ENCODE measurements at regions not wholly inside any gene's neighbourhood (a gene's known extent, or its start where the extent isn't known, plus 50 kb on each side); places are given as distances from the start of the nearest gene placed in this dataset.
A peak's percentile ranks its signal among the peaks of the same experiment; 100 is the strongest.

DNA sequence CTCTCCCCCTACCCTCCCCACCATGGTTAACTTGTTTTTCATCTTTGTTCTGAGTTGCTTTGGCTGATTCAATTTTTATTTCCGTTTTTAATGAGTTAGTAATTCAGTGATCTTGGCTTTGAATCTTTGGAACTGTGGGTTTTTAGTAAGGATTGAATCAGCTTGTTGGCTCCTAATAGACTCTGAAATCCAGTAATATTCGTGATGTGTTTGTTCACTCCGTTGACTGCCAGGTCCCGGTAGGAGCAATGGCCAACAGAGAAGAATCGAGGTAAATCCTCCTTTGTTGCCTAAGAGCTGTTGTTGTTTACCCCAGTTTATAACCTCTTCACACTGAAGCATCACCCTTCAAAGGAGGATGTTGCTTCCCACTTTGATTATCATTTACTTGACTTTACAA is 92.7 kb downstream of the PCSK1 start:
- peak overlapping the region; percentile 76; the same call in 1 of the 2 replicates for H3K27ac ChIP-seq
- TF ChIP-seq, protein P1, sequence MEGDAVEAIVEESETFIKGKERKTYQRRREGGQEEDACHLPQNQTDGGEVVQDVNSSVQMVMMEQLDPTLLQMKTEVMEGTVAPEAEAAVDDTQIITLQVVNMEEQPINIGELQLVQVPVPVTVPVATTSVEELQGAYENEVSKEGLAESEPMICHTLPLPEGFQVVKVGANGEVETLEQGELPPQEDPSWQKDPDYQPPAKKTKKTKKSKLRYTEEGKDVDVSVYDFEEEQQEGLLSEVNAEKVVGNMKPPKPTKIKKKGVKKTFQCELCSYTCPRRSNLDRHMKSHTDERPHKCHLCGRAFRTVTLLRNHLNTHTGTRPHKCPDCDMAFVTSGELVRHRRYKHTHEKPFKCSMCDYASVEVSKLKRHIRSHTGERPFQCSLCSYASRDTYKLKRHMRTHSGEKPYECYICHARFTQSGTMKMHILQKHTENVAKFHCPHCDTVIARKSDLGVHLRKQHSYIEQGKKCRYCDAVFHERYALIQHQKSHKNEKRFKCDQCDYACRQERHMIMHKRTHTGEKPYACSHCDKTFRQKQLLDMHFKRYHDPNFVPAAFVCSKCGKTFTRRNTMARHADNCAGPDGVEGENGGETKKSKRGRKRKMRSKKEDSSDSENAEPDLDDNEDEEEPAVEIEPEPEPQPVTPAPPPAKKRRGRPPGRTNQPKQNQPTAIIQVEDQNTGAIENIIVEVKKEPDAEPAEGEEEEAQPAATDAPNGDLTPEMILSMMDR (conservative IDR thresholded peaks at IDR 0.05) = no peak
- TF ChIP-seq ZFX (IDR thresholded peaks at IDR 0.05) = no peak

DNA sequence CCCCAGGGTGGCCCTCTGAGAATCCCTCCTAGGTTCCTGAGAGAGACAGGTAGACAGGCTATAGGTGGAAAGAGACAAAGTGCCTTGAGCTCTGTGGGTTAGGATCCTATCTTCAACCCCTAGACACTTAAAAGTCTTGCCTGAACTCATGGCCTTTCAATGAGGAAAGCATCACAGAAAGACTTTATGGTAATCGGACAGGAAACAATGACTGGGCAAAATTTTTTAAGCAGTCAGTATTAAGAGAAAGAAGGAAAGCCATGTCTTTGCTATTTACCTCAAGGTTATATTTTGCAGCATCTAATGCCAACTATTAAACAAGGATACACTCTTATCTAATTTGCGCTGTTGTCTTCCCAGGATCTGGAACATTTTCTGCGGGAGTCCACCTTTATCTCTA is 93.2 kb downstream of the PCSK1 start:
- H3K27ac ChIP-seq = peak overlapping the region; percentile 76; the same call in 1 of the 2 replicates
- no peak for TF ChIP-seq ZFX (IDR thresholded peaks at IDR 0.05)
- TF ChIP-seq, protein P1 (conservative IDR thresholded peaks at IDR 0.05) = no peak

DNA sequence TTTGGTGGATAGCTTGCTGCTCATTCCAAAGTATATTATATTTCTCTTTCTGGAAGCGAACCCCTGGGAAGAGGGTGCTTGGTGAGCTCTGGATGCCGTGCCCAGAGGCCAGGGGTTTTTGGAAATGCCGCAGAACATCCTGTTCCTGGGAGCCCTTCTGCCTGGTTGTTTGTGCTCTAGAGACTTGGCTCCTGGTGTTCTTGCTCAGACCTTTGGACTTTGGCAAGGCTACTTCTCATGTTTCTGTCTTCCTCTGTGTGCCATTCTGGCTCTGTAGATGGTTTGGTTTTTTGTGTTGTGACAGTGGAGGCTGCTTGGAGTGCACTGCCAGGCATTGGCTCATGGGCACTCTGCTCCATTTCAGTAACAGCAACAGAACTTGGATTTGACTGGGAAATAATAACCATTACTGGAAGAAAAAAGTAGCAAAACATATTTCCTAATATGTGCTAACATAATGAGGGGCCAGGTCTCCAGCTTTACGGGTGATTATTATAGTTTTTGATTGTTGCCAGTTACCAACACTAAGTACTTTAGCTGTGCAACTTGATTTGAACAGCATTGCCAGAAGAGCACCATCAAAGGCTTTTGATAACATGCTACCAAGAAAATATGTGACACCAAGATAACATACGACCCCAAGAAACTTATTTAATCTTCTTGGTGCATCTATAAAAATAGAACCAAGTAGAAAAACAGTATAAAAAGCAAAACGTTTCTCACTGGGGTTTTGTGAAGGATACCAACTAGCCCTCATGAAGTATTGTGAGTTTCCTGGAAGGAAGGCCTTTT is 94.2 kb downstream of the PCSK1 start:
- TF ChIP-seq ZFX (IDR thresholded peaks at IDR 0.05) = no peak
- TF ChIP-seq, protein P1 (conservative IDR thresholded peaks at IDR 0.05) = no peak
- H3K27ac ChIP-seq = peak overlapping the region; percentile 46

DNA sequence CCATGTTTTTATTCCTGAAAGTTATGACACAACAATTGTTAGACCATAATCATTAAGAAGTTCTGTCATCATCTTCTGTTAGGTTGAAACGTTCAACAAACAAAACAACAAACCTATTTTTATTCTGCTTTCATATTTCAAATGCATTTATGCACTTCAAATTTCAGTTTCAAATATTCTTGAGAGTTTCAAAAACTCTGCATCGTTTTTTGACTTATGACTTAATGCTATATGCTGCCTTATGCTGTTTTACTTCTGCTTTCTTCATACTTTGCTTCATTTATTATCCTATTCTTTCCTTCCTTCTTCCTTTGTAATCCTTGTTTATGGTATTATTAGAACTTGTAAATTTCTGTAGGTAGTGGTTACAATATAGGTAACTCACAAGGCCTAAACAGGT is 95.0 kb downstream of the PCSK1 start:
- peak overlapping the region; percentile 46; the same call in 1 of the 2 replicates for H3K27ac ChIP-seq
- TF ChIP-seq ZFX (IDR thresholded peaks at IDR 0.05) = no peak
- TF ChIP-seq, protein P1 (conservative IDR thresholded peaks at IDR 0.05) = no peak

DNA sequence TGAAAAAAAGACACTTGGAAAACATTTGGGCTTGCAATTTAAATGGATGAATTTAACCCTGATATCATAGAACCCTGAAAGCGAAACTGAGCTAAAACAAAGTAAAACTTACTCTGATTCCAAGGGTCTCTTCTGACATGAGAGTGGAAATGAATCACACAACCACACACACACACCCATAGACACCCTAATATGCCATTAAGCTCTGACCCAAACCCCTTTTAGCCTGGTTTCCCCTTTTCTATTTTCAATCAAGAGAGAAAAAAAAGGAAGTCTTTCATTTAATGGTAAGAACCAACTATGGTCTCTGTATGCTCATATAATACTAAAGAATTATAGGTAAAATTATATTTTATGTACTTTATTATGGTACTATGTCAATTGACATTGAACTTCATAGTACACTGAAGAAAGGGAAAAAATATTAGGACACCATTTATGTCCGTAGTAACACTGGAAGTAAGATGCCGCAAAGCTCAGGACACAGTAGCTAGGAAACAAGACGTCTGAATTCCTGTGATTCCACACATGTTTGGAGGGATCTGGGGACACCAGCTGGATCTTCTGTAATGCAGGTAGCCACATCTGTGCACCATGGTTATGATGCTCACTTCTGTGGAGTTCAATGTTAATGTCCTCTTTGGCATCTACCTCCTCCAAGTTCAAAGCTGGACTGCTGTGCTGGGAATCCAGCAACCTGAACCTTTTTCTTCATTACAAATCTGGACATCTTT is 95.8 kb downstream of the PCSK1 start:
- TF ChIP-seq, protein P1 (conservative IDR thresholded peaks at IDR 0.05) = no peak
- TF ChIP-seq ZFX (IDR thresholded peaks at IDR 0.05) = no peak
- H3K27ac ChIP-seq = no peak overlapping the region

DNA sequence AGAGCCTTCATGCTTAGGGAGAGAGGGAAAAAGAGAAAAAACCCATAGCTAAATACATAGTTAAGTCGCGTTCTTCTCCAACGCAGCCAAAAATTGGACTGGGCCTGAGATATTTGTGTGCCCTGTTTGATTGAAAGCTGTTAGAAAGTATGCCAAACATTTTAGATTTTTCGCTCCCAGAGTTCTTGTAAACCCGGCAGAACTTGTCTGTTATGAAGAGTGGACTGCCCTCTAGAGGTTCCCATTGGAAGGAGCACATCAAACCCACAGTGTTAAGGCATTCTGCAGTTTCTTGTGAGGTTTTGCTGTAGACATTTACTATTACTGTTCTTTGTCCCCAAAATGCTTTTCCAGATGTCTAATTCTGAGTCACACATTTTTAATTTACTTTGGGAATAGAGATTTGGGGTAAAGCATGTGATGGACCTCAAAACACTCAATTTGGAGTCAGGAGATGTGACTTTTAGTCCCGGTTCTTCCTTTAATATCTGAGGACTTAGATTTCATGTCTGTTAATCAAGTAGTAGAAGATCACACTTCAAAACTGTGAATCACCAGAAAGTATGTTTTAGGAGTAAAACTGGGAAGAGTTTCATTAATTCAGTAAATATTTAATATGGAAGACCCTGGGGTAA is 96.6 kb downstream of the PCSK1 start:
- no peak overlapping the region; the same call in 1 of the 2 replicates for H3K27ac ChIP-seq
- TF ChIP-seq, protein P1 (conservative IDR thresholded peaks at IDR 0.05) = peak; percentile 94
- TF ChIP-seq ZFX (IDR thresholded peaks at IDR 0.05) = no peak

Measured in C4-2B (cell line).